ENCODE measurements at regions not wholly inside any gene's neighbourhood (a gene's known extent, or its start where the extent isn't known, plus 50 kb on each side); places are given as distances from the start of the nearest gene placed in this dataset.

DNA sequence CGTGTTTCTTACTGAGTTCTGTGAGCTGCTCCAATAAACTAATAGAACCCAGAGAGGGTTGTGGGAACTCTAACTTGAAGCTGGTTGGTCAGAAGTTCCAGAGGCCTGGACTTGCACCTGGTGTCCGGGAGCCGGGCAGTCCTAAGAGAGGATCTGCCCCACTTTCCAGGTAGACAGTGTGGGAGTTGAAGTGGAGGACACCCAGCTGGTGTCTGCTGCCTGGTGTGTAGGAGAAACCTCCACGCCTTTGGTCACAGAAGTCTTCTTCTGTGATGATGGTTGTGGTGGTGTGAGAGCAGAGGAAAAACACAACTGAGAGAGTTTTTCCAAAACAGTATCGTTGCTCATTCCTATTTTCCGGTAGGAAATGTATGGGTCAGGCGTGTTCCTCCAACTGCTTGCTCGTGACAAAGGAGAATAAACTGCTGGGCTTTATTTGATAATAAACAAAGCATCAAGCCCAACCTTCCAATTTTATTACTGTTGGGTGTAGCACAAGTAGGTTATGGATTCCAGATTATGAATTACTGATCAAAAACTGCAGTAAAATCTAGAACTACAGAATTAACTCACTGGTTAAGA lies 137.0 kb downstream of the KLF13 start:
- TF ChIP-seq YY2 (tag by site-specific recombination; IDR thresholded peaks at IDR 0.05) (no peak), ZNF777 (tag by site-specific recombination; IDR thresholded peaks at IDR 0.05; ENCODE audit: borderline replicate concordance) (no peak), KLF10 (tag by site-specific recombination; IDR thresholded peaks at IDR 0.05) (no peak), RBAK (tag by site-specific recombination; IDR thresholded peaks at IDR 0.05) (no peak), SCRT2 (tag by site-specific recombination; IDR thresholded peaks at IDR 0.05) (no peak)
- TF ChIP-seq, protein P1, sequence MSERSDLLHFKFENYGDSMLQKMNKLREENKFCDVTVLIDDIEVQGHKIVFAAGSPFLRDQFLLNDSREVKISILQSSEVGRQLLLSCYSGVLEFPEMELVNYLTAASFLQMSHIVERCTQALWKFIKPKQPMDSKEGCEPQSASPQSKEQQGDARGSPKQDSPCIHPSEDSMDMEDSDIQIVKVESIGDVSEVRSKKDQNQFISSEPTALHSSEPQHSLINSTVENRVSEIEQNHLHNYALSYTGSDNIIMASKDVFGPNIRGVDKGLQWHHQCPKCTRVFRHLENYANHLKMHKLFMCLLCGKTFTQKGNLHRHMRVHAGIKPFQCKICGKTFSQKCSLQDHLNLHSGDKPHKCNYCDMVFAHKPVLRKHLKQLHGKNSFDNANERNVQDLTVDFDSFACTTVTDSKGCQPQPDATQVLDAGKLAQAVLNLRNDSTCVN (tag by site-specific recombination; optimal IDR thresholded peaks at IDR 0.05), result no peak
- TF ChIP-seq, protein P2, sequence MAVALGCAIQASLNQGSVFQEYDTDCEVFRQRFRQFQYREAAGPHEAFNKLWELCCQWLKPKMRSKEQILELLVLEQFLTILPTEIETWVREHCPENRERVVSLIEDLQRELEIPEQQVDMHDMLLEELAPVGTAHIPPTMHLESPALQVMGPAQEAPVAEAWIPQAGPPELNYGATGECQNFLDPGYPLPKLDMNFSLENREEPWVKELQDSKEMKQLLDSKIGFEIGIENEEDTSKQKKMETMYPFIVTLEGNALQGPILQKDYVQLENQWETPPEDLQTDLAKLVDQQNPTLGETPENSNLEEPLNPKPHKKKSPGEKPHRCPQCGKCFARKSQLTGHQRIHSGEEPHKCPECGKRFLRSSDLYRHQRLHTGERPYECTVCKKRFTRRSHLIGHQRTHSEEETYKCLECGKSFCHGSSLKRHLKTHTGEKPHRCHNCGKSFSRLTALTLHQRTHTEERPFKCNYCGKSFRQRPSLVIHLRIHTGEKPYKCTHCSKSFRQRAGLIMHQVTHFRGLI (tag by site-specific recombination; IDR thresholded peaks at IDR 0.05), result no peak
- Histone ChIP-seq H3K36me3 (ENCODE audit: control insufficient read depth in 2 of 2, insufficient read depth in 1 of 2, low read length in 2 of 2) (no peaks in the 10 kb centered on the region), H3K27ac (ENCODE audit: extremely low read depth, low read depth, low read length) (no peak overlapping the region), H3K4me3 (ENCODE audit: low read depth, low read length) (no peak overlapping the region), H3K9me3 (ENCODE audit: control insufficient read depth, insufficient read depth, low read depth, low read length) (no peaks in the 10 kb centered on the region), H3K4me1 (ENCODE audit: control insufficient read depth, insufficient read depth, low read length) (no peaks in the 10 kb centered on the region)
- POLR2A ChIA-PET, result no interaction called here
- CTCF ChIA-PET, result no interaction called here

DNA sequence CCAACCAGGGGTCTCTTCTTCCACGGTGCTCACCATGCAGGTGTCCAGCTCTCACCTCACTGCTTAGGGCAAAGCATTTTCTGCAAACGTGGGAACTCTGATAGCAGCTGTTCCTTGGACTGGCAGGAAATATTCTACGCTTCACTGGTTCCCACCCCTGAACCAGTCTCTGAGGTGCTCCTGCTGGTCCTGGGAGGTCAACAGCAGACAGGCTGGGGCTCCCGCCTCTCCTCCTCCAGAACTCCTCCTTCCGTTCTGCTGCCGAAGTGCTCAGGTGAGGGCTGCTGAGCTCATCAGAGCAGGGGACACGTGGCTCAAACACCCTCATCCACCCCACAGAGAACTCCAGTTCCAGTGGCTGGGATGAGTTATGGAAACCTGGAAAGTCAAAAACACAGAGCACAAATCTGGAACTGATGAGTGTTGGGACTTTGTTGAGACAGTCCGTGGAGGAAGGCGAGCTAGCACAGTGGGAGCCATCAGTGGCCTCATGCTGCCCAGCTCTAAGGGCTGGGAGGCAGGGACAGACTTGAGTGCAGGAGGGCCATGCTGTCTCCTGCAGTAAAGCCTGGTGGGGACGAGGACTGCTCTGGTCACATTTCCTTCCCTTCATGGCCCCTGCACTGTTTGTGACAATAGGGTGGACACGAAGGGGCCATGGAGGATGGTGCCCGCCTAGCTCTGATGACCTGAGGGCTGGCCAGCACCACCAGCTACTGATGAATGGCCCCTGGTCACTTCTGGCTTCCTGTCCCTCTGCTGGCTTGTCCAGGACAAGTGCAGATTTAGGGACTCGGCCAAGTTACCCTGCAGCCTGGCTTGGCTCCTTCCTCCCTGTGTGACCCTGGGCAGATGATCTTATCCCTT lies 137.8 kb downstream of the KLF13 start:
- H3K27ac ChIP-seq (ENCODE audit: extremely low read depth, low read depth, low read length), result no peak overlapping the region
- ChIA-PET CTCF (no interaction called here), POLR2A (no interaction called here)
- no peaks in the 10 kb centered on the region for H3K4me1 ChIP-seq (ENCODE audit: control insufficient read depth, insufficient read depth, low read length)
- no peaks in the 10 kb centered on the region for H3K36me3 ChIP-seq (ENCODE audit: control insufficient read depth in 2 of 2, insufficient read depth in 1 of 2, low read length in 2 of 2)
- no peaks in the 10 kb centered on the region for H3K9me3 ChIP-seq (ENCODE audit: control insufficient read depth, insufficient read depth, low read depth, low read length)
- TF ChIP-seq MYNN (tag by site-specific recombination; IDR thresholded peaks at IDR 0.05; ENCODE audit: borderline replicate concordance) (no peak), ZNF596 (tag by site-specific recombination; IDR thresholded peaks at IDR 0.05) (no peak), ZNF654 (tag by site-specific recombination; IDR thresholded peaks at IDR 0.05; ENCODE audit: low read depth) (no peak), ZNF16 (tag by site-specific recombination; IDR thresholded peaks at IDR 0.05; ENCODE audit: low read depth) (no peak), ZNF629 (tag by site-specific recombination; IDR thresholded peaks at IDR 0.05) (no peak), ZNF777 (tag by site-specific recombination; IDR thresholded peaks at IDR 0.05; ENCODE audit: borderline replicate concordance) (no peak), ZNF707 (tag by site-specific recombination; IDR thresholded peaks at IDR 0.05) (no peak), REPIN1 (tag by site-specific recombination; IDR thresholded peaks at IDR 0.05; ENCODE audit: low read depth) (no peak)
- TF ChIP-seq, protein P2 (tag by site-specific recombination; IDR thresholded peaks at IDR 0.05), result no peak
- TF ChIP-seq, protein P3, sequence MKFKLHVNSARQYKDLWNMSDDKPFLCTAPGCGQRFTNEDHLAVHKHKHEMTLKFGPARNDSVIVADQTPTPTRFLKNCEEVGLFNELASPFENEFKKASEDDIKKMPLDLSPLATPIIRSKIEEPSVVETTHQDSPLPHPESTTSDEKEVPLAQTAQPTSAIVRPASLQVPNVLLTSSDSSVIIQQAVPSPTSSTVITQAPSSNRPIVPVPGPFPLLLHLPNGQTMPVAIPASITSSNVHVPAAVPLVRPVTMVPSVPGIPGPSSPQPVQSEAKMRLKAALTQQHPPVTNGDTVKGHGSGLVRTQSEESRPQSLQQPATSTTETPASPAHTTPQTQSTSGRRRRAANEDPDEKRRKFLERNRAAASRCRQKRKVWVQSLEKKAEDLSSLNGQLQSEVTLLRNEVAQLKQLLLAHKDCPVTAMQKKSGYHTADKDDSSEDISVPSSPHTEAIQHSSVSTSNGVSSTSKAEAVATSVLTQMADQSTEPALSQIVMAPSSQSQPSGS (tag by site-specific recombination; IDR thresholded peaks at IDR 0.05; ENCODE audit: low read depth), result no peak
- H3K4me3 ChIP-seq (ENCODE audit: low read depth, low read length), result no peak overlapping the region

Data from HEK293 (cell line).